K562 (cell line): ENCODE measurements at regions not wholly inside any gene's neighbourhood (a gene's known extent, or its start where the extent isn't known, plus 50 kb on each side); places are given as distances from the start of the nearest gene placed in this dataset.

Experiments
- ATAC-seq: fragments of 200-7000 bp; cut with Tn5 transposase; 3 replicates; pipeline ENCODE4 v1.9.1; 2020; ENCODE audit warnings: moderate library complexity
- BruUV-seq: library from RNA; stranded (reverse); fragments of 400-500 nt; replicated peaks from 2 replicates; lab custom pipeline; 2021; lab: Mats Ljungman, UMichigan
- CTCF ChIA-PET: fragments of 300-600 bp; formaldehyde crosslinking; extraction: SDS; loops from one replicate; lab custom pipeline; 2021; ENCODE audit warnings: low intra/inter-chr PET ratio; lab: Yijun Ruan, JAX
- POLR2A ChIA-PET: fragments of 300-600, 350-650 bp; sonication (Branson Sonifier 250); formaldehyde crosslinking; extraction: SDS; loops from one replicate; lab custom pipeline; 2021; ENCODE audit warnings: antibody characterized with exemption, inconsistent platforms; lab: Yijun Ruan, JAX
- DNase-seq, 4 experiments: peaks; one replicate each; pipeline versions ENCODE4 v3.0.0 to v3.0.0-alpha.2; 2011 to 2018; ENCODE audit warnings: low spot score in 3 of 4, mixed read lengths in 3 of 4; ENCODE audit errors: extremely low read depth in 1 of 4
- FAIRE-seq: peaks from 2 replicates; lab custom pipeline; 2011; peaks lifted over from hg19 to GRCh38; lab: Jason Lieb, UNC
- H2AFZ ChIP-seq: 2 replicates; pipeline ENCODE4 v1.6.0; 2011; ENCODE audit warnings: low read depth, low read length, control low read depth, inconsistent platforms
- H3K27ac ChIP-seq: fragments of 200-600 bp; 3 replicates; pipeline ENCODE4 v1.8.0; 2011; ENCODE audit warnings: low read depth, mild to moderate bottlenecking, control low read depth, inconsistent platforms, low read length, moderate library complexity, mixed read lengths; ENCODE audit errors: extremely low read depth
- H3K27me3 ChIP-seq, 2 experiments: fragments of 300-600 bp in 1 of 2; 2 replicates in 1 of 2; 3 replicates in 1 of 2; pipeline versions ENCODE4 v1.6.0 to v1.8.0; 2011; ENCODE audit warnings: inconsistent platforms in 2 of 2, low read length in 2 of 2, mild to moderate bottlenecking in 1 of 2, mixed read lengths in 1 of 2, moderate library complexity in 1 of 2; ENCODE audit not compliant: control insufficient read depth in 2 of 2, insufficient read depth in 2 of 2
- H3K36me3 ChIP-seq: fragments of 300-600 bp; 3 replicates; pipeline ENCODE4 v1.8.0; 2011; ENCODE audit warnings: mild to moderate bottlenecking, low read length, inconsistent platforms; ENCODE audit not compliant: control insufficient read depth, insufficient read depth
- H3K4me1 ChIP-seq, 2 experiments: fragments of 200-600 bp in 1 of 2; replicated peaks in 1 of 2; 2 replicates in 1 of 2; 3 replicates in 1 of 2; pipeline versions ENCODE4 v1.5.1 to v1.8.0; 2011; ENCODE audit warnings: inconsistent platforms in 2 of 2, low read length in 2 of 2, mild to moderate bottlenecking in 1 of 2, mixed read lengths in 1 of 2, moderate library complexity in 1 of 2; ENCODE audit not compliant: control insufficient read depth in 2 of 2, insufficient read depth in 2 of 2
- H3K4me2 ChIP-seq: 2 replicates; pipeline ENCODE4 v1.6.1; 2011; ENCODE audit warnings: low read length, control low read depth, inconsistent platforms, mixed read lengths; ENCODE audit not compliant: insufficient read depth
- H3K4me3 ChIP-seq: fragments of 200-600 bp; sonication (generic), shearing (Covaris generic); 2 replicates; pipeline ENCODE4 v1.5.1; 2016; ENCODE audit warnings: control low read depth, inconsistent platforms
- H3K79me2 ChIP-seq: fragments of 200-600 bp; 3 replicates; pipeline ENCODE4 v1.8.0; 2011; ENCODE audit warnings: low read length, inconsistent platforms; ENCODE audit not compliant: control insufficient read depth, insufficient read depth
- H3K9ac ChIP-seq, 2 experiments: 2 replicates each; pipeline versions ENCODE4 v1.6.0 to v1.6.1; 2011; ENCODE audit warnings: low read depth in 2 of 2, low read length in 2 of 2, control low read depth in 1 of 2, inconsistent platforms in 1 of 2, mild to moderate bottlenecking in 1 of 2, mixed read lengths in 1 of 2; ENCODE audit not compliant: insufficient read depth in 1 of 2
- H3K9me1 ChIP-seq: one replicate; pipeline ENCODE4 v1.6.0; 2011; ENCODE audit warnings: inconsistent platforms, mild to moderate bottlenecking, low read length, moderate library complexity; ENCODE audit not compliant: control insufficient read depth, insufficient read depth
- H3K9me3 ChIP-seq: replicated peaks from 2 replicates; pipeline ENCODE4 v1.5.1; 2011; ENCODE audit warnings: low read depth, low read length, inconsistent platforms; ENCODE audit not compliant: control insufficient read depth, insufficient read depth
- H4K20me1 ChIP-seq: replicated peaks from 2 replicates; pipeline ENCODE4 v1.6.1; 2011; ENCODE audit warnings: low read length, inconsistent platforms, mixed read lengths; ENCODE audit not compliant: control insufficient read depth, insufficient read depth
- E2F3 ChIP-seq: fragments of 250-450 bp; sonication (Bioruptor Pico); IDR thresholded peaks from 2 replicates; pipeline ENCODE4 v1.4.0; 2020; ENCODE audit warnings: mild to moderate bottlenecking
- ELF4 ChIP-seq: fragments of 450-650 bp; formaldehyde crosslinking; IDR thresholded peaks from 2 replicates; pipeline ENCODE4 v1.4.0; 2022; ENCODE audit warnings: missing genetic modification characterization
- GTF2E2 ChIP-seq: fragments of 200-800 bp; sonication (Bioruptor generic); IDR thresholded peaks from 2 replicates; pipeline ENCODE4 v1.6.1; 2016; ENCODE audit warnings: missing genetic modification characterization, missing compliant biosample characterization
- HDAC2 ChIP-seq: fragments of 450-650 bp; IDR thresholded peaks from 2 replicates; pipeline ENCODE4 v1.6.1; 2016; ENCODE audit warnings: mild to moderate bottlenecking
- HLTF ChIP-seq: fragments of 450-650 bp; IDR thresholded peaks from 2 replicates; pipeline ENCODE4 v1.6.1; 2016
- TCF3 ChIP-seq: sonication (generic); formaldehyde crosslinking; IDR thresholded peaks from 2 replicates; pipeline ENCODE4 v1.4.0; 2020; ENCODE audit warnings: mild to moderate bottlenecking, missing genetic modification reagents
- ZNF217 ChIP-seq: sonication (generic); formaldehyde crosslinking; IDR thresholded peaks from 2 replicates; pipeline ENCODE4 v1.8.0; 2022; ENCODE audit warnings: mild to moderate bottlenecking, missing genetic modification reagents
- ZNF592 ChIP-seq: fragments of 450-650 bp; IDR thresholded peaks from 2 replicates; pipeline ENCODE4 v1.6.1; 2017; ENCODE audit warnings: antibody characterized with exemption, mild to moderate bottlenecking
- WGBS: fragments of 100-300 bp; shearing (Covaris generic); methylation state at CpG from one replicate; pipeline ENCODE4 v1.1.6; 2016; ENCODE audit warnings: low coverage, mixed read lengths; ENCODE audit not compliant: insufficient coverage; ENCODE audit errors: missing lambda C conversion rate; 5-methylcytosine and 5-hydroxymethylcytosine counted together
- in situ Hi-C: fragments of 300-500 bp; cut with MboI; formaldehyde crosslinking; loops from 4 replicates; pipeline ENCODE4 v1.15.0; 2018; ENCODE audit warnings: inconsistent platforms, mixed read lengths
- intact Hi-C: fragments of 100-400 bp; cut with micrococcal nuclease; formaldehyde crosslinking; loops from 2 replicates; pipeline ENCODE4 v1.14.2; 2022
- TF ChIP-seq, protein P1 (sequence below): fragments of 450-650 bp; IDR thresholded peaks from 2 replicates; pipeline ENCODE4 v1.6.1; 2016; ENCODE audit warnings: mild to moderate bottlenecking, moderate library complexity

GRCh38 chr1:232891071-232891470, 59.3 kb upstream of the NTPCR start:
- no peak overlapping the region for H3K9ac ChIP-seq
- H3K9me3 ChIP-seq: no peaks in the 10 kb centered on the region; the same call in 1 of the 2 replicates
- in situ Hi-C loops (no loop called here), intact Hi-C loops (no loop called here)
- no peaks in the 10 kb centered on the region for H3K79me2 ChIP-seq
- peaks cover 0 to 4% of the 10 kb centered on the region in 2 experiments; a peak in 1 of 5 replicates for H3K27me3 ChIP-seq
- FAIRE-seq: no peak
- H3K4me1 ChIP-seq: no peaks in the 10 kb centered on the region
- H3K36me3 ChIP-seq: no peaks in the 10 kb centered on the region
- H4K20me1 ChIP-seq: no peaks in the 10 kb centered on the region
- no peak overlapping the region for H2AFZ ChIP-seq
- no peak overlapping the region for H3K4me2 ChIP-seq
- CTCF ChIA-PET: no interaction called here
- no peaks in the 10 kb centered on the region for H3K9me1 ChIP-seq
- POLR2A ChIA-PET: interaction anchor here (0.6 kb wide), 1 partner anchor 319 kb away, joined by 3 read pairs; no protein-coding TSS in a partner anchor
- no TSS peak for BruUV-seq
- no peak overlapping the region for H3K4me3 ChIP-seq
- no peak overlapping the region for H3K27ac ChIP-seq
- WGBS: 0% methylated on average over 5 of the region's 5 CpGs
- no peak for ATAC-seq
- DNase-seq: no peak
- TF ChIP-seq ZNF592 (no peak), HDAC2 (no peak), E2F3 (CRISPR knock-in tag) (no peak), GTF2E2 (no peak), ZNF217 (CRISPR knock-in tag) (no peak), ELF4 (no peak), TCF3 (CRISPR knock-in tag) (no peak), HLTF (no peak)
- TF ChIP-seq, protein P1, sequence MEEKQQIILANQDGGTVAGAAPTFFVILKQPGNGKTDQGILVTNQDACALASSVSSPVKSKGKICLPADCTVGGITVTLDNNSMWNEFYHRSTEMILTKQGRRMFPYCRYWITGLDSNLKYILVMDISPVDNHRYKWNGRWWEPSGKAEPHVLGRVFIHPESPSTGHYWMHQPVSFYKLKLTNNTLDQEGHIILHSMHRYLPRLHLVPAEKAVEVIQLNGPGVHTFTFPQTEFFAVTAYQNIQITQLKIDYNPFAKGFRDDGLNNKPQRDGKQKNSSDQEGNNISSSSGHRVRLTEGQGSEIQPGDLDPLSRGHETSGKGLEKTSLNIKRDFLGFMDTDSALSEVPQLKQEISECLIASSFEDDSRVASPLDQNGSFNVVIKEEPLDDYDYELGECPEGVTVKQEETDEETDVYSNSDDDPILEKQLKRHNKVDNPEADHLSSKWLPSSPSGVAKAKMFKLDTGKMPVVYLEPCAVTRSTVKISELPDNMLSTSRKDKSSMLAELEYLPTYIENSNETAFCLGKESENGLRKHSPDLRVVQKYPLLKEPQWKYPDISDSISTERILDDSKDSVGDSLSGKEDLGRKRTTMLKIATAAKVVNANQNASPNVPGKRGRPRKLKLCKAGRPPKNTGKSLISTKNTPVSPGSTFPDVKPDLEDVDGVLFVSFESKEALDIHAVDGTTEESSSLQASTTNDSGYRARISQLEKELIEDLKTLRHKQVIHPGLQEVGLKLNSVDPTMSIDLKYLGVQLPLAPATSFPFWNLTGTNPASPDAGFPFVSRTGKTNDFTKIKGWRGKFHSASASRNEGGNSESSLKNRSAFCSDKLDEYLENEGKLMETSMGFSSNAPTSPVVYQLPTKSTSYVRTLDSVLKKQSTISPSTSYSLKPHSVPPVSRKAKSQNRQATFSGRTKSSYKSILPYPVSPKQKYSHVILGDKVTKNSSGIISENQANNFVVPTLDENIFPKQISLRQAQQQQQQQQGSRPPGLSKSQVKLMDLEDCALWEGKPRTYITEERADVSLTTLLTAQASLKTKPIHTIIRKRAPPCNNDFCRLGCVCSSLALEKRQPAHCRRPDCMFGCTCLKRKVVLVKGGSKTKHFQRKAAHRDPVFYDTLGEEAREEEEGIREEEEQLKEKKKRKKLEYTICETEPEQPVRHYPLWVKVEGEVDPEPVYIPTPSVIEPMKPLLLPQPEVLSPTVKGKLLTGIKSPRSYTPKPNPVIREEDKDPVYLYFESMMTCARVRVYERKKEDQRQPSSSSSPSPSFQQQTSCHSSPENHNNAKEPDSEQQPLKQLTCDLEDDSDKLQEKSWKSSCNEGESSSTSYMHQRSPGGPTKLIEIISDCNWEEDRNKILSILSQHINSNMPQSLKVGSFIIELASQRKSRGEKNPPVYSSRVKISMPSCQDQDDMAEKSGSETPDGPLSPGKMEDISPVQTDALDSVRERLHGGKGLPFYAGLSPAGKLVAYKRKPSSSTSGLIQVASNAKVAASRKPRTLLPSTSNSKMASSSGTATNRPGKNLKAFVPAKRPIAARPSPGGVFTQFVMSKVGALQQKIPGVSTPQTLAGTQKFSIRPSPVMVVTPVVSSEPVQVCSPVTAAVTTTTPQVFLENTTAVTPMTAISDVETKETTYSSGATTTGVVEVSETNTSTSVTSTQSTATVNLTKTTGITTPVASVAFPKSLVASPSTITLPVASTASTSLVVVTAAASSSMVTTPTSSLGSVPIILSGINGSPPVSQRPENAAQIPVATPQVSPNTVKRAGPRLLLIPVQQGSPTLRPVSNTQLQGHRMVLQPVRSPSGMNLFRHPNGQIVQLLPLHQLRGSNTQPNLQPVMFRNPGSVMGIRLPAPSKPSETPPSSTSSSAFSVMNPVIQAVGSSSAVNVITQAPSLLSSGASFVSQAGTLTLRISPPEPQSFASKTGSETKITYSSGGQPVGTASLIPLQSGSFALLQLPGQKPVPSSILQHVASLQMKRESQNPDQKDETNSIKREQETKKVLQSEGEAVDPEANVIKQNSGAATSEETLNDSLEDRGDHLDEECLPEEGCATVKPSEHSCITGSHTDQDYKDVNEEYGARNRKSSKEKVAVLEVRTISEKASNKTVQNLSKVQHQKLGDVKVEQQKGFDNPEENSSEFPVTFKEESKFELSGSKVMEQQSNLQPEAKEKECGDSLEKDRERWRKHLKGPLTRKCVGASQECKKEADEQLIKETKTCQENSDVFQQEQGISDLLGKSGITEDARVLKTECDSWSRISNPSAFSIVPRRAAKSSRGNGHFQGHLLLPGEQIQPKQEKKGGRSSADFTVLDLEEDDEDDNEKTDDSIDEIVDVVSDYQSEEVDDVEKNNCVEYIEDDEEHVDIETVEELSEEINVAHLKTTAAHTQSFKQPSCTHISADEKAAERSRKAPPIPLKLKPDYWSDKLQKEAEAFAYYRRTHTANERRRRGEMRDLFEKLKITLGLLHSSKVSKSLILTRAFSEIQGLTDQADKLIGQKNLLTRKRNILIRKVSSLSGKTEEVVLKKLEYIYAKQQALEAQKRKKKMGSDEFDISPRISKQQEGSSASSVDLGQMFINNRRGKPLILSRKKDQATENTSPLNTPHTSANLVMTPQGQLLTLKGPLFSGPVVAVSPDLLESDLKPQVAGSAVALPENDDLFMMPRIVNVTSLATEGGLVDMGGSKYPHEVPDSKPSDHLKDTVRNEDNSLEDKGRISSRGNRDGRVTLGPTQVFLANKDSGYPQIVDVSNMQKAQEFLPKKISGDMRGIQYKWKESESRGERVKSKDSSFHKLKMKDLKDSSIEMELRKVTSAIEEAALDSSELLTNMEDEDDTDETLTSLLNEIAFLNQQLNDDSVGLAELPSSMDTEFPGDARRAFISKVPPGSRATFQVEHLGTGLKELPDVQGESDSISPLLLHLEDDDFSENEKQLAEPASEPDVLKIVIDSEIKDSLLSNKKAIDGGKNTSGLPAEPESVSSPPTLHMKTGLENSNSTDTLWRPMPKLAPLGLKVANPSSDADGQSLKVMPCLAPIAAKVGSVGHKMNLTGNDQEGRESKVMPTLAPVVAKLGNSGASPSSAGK: no peak
